IgD-negative memory B cell (primary cell): ENCODE measurements at regions not wholly inside any gene's neighbourhood (a gene's known extent, or its start where the extent isn't known, plus 50 kb on each side); places are given as distances from the start of the nearest gene placed in this dataset.
A peak's percentile ranks its signal among the peaks of the same experiment; 100 is the strongest.

Experiments
- H3K27ac Mint-ChIP-seq, 3 donors: one replicate each; pipeline ENCODE4 v1.8.0; 2020 to 2022; ENCODE audit warnings: mild to moderate bottlenecking in 3 of 3, mixed read lengths in 3 of 3, moderate library complexity in 1 of 3
- H3K27me3 Mint-ChIP-seq: one replicate; pipeline ENCODE4 v1.8.0; 2021; ENCODE audit warnings: mixed read lengths
- H3K36me3 Mint-ChIP-seq: one replicate; pipeline ENCODE4 v1.8.0; 2020; ENCODE audit warnings: mild to moderate bottlenecking, mixed read lengths
- H3K4me1 Mint-ChIP-seq, 3 donors: one replicate each; pipeline ENCODE4 v1.8.0; 2020 to 2022; ENCODE audit warnings: mixed read lengths in 3 of 3, mild to moderate bottlenecking in 1 of 3
- H3K4me3 Mint-ChIP-seq, 4 donors: one replicate each; pipeline ENCODE4 v1.8.0; 2020 to 2022; ENCODE audit warnings: mild to moderate bottlenecking in 4 of 4, mixed read lengths in 4 of 4, moderate library complexity in 3 of 4
- H3K9me3 Mint-ChIP-seq, 3 donors: one replicate each; pipeline ENCODE4 v1.8.0; 2020 to 2021; ENCODE audit warnings: mixed read lengths in 3 of 3, mild to moderate bottlenecking in 1 of 3

GRCh38 chr3:135532021-135532420 lies 433.5 kb upstream of the PPP2R3A start:
- H3K4me3 Mint-ChIP-seq, result no peak overlapping the region
- no peak overlapping the region for H3K27ac Mint-ChIP-seq
- peaks cover 0 to 3% (median 3%) of the 10 kb centered on the region in 3 donors for H3K9me3 Mint-ChIP-seq
- H3K27me3 Mint-ChIP-seq, result no peaks in the 10 kb centered on the region
- no peaks in the 10 kb centered on the region for H3K4me1 Mint-ChIP-seq
- H3K36me3 Mint-ChIP-seq, result no peaks in the 10 kb centered on the region

- no peak overlapping the region for H3K4me3 Mint-ChIP-seq
- no peaks in the 10 kb centered on the region for H3K4me1 Mint-ChIP-seq
- no peaks in the 10 kb centered on the region for H3K27me3 Mint-ChIP-seq
- no peaks in the 10 kb centered on the region for H3K36me3 Mint-ChIP-seq
- H3K9me3 Mint-ChIP-seq, result peaks cover 0 to 7% (median 6%) of the 10 kb centered on the region in 3 donors
- H3K27ac Mint-ChIP-seq, result no peak overlapping the region
These were observed 427.4 kb upstream of the PPP2R3A start for GRCh38 chr3:135538123-135538522.

- no peak overlapping the region for H3K4me3 Mint-ChIP-seq
- H3K4me1 Mint-ChIP-seq, result no peaks in the 10 kb centered on the region
- H3K27ac Mint-ChIP-seq, result peak overlapping the region in 1 of 3 donors; percentile 49
- H3K27me3 Mint-ChIP-seq, result no peaks in the 10 kb centered on the region
- no peaks in the 10 kb centered on the region for H3K36me3 Mint-ChIP-seq
- H3K9me3 Mint-ChIP-seq, result peaks cover 0 to 7% (median 6%) of the 10 kb centered on the region in 3 donors
These were observed 426.2 kb upstream of the PPP2R3A start for GRCh38 chr3:135539351-135539750.

DNA sequence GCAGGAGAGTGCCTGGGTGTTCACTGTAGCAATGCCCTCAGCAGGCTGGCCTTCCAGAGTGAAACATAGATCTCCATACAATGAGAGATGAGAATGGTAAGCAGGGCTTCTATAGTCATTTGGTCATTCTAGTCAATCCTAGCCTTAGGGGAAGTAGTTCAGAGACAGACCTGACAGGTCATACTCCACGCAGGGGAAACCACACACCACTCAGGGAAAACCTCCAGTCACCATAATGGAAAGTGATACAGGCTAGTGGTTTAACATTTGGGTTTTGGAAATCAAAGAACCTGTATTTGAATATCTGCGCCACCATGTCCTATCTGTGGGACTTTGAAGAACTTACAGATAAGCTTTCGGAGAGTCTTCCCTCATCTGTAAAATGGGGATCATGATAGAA lies 425.7 kb upstream of the PPP2R3A start:
- Mint-ChIP-seq H3K9me3 (peaks cover 0 to 7% (median 6%) of the 10 kb centered on the region in 3 donors), H3K36me3 (no peaks in the 10 kb centered on the region), H3K27ac (no peak overlapping the region), H3K4me1 (no peaks in the 10 kb centered on the region), H3K4me3 (no peak overlapping the region), H3K27me3 (no peaks in the 10 kb centered on the region)

DNA sequence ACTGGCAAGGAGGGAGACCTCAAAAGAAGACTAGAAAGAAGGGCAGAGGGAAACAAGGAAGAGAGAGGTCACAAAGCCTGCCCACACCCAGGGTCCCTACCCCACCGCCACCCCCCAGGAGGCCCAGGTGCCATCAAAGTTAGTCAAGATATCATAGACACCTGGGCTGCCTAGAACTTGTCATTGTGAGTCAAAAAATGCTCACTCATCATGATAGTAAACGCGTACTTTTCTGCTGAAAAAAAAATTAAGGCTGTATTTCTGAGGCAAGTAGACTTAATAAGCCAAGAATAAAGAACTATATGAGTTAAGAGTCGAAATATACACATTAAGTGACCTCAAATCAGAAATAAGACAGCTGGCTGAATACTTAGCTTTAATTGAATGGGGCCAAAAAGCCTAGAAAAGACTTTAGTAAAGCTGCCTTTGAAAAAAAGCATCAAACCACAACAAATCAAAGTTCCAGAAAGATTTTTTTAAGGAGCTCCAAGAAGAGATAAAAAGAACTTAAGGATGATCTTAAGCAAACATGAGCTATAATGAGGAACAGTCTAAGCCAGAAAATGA lies 415.5 kb upstream of the PPP2R3A start:
- no peaks in the 10 kb centered on the region for H3K36me3 Mint-ChIP-seq

GRCh38 chr3:135556174-135556573 lies 409.4 kb upstream of the PPP2R3A start:
- H3K27me3 Mint-ChIP-seq, result peaks cover 4% of the 10 kb centered on the region
- no peak overlapping the region for H3K4me3 Mint-ChIP-seq
- no peaks in the 10 kb centered on the region for H3K36me3 Mint-ChIP-seq
- H3K9me3 Mint-ChIP-seq, result no peaks in the 10 kb centered on the region
- H3K4me1 Mint-ChIP-seq, result no peaks in the 10 kb centered on the region
- H3K27ac Mint-ChIP-seq, result no peak overlapping the region

More for the DNA sequence above, 415.5 kb upstream of the PPP2R3A start:
- Mint-ChIP-seq H3K4me3 (no peak overlapping the region), H3K27ac (no peak overlapping the region), H3K27me3 (peaks cover 1% of the 10 kb centered on the region), H3K9me3 (no peaks in the 10 kb centered on the region), H3K4me1 (no peaks in the 10 kb centered on the region)

GRCh38 chr3:135558150-135558783 lies 407.3 kb upstream of the PPP2R3A start:
- Mint-ChIP-seq H3K27me3 (peaks cover 4% of the 10 kb centered on the region), H3K36me3 (no peaks in the 10 kb centered on the region), H3K9me3 (peaks cover 0 to 2% (median 0%) of the 10 kb centered on the region in 3 donors), H3K4me1 (no peaks in the 10 kb centered on the region), H3K4me3 (no peak overlapping the region), H3K27ac (no peak overlapping the region)

DNA sequence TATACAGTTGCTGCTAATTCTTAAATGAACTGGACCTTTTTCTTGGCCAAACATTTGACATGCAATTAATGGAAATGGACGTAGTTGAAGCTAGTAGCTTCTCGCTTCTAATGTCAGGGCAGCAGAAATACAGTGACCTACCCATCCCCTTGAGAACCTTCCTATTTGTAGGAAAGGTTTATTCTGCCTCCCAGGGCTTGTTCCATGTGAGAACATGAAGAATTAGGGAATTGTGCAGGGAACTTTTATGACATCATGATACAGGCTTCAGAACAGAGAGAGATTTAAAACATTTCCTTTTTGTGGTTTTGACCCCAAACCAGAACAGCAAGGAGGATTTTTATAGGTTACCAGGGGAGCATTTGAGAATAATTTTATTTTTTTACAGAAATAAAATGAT lies 406.6 kb upstream of the PPP2R3A start:
- H3K4me1 Mint-ChIP-seq, result no peaks in the 10 kb centered on the region
- H3K36me3 Mint-ChIP-seq, result no peaks in the 10 kb centered on the region
- H3K9me3 Mint-ChIP-seq, result peaks cover 0 to 2% (median 0%) of the 10 kb centered on the region in 3 donors
- H3K4me3 Mint-ChIP-seq, result no peak overlapping the region
- H3K27me3 Mint-ChIP-seq, result peaks cover 6% of the 10 kb centered on the region
- H3K27ac Mint-ChIP-seq, result no peak overlapping the region

DNA sequence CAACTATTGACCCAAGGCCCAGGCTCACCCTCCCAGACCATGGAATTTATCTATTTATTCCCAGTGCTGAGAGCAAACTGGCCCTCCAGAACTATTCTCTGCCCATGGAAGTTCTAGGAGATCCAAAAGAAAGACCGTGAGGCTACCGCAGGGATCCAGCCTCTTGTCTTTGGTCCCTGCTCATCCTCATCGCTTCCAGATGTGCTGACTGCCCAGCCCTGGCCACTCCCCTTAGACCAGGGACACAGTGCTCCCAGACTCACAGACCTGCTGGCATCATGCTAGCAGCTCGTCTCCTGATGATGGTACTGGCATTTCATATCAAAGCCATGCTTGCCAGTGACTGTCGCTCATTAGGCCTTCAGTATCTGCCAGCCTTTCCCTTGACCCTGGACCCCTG lies 405.7 kb upstream of the PPP2R3A start:
- H3K4me1 Mint-ChIP-seq, result no peaks in the 10 kb centered on the region
- peaks cover 0 to 2% (median 0%) of the 10 kb centered on the region in 3 donors for H3K9me3 Mint-ChIP-seq
- H3K36me3 Mint-ChIP-seq, result no peaks in the 10 kb centered on the region
- peaks cover 8% of the 10 kb centered on the region for H3K27me3 Mint-ChIP-seq
- no peak overlapping the region for H3K27ac Mint-ChIP-seq
- no peak overlapping the region for H3K4me3 Mint-ChIP-seq

DNA sequence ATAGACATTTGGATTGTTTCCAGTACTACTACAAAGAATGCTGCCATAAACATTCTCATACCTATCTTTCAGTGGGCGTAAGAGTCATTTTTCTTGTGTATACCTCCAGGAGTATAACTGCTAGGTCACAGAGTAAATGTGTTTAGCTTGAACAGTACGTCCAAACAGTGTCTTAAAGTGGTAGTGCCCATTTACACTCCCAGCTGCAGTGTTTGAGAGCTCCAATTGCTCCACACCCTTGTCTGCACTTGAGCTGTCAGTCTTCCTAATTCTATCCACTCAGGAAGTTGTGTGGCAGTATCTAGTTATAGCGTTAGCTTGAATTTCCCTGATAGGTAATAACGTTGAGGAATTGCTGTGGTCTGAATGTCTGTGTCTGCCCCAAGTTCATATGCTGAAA lies 404.7 kb upstream of the PPP2R3A start:
- H3K4me1 Mint-ChIP-seq, result no peaks in the 10 kb centered on the region
- H3K27ac Mint-ChIP-seq, result no peak overlapping the region
- H3K9me3 Mint-ChIP-seq, result peaks cover 0 to 2% (median 0%) of the 10 kb centered on the region in 3 donors
- peaks cover 8% of the 10 kb centered on the region for H3K27me3 Mint-ChIP-seq
- no peaks in the 10 kb centered on the region for H3K36me3 Mint-ChIP-seq
- H3K4me3 Mint-ChIP-seq, result no peak overlapping the region

GRCh38 chr3:135564696-135565095 lies 400.8 kb upstream of the PPP2R3A start:
- Mint-ChIP-seq H3K9me3 (peaks cover 0 to 2% (median 0%) of the 10 kb centered on the region in 3 donors), H3K36me3 (no peaks in the 10 kb centered on the region), H3K4me3 (no peak overlapping the region), H3K27ac (no peak overlapping the region), H3K4me1 (no peaks in the 10 kb centered on the region), H3K27me3 (peaks cover 4% of the 10 kb centered on the region)

DNA sequence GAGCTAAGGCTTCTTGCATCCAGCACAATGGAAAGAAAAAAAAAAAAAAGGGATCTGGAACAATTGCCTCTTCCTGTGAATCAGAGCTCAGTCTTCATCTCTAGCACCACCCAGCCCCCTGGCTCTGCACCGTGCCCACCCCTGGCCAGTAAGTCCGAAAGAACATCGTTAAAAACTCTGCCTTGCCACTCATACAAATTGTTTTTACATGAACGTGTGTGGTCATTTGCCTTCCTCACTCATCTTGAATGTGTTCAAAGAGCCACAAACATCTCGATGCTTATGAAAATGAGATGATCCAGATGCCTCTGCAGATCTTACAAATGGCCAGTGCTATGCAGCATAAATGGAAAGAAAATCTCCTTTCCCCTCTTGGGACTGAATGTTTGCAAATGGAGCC lies 400.0 kb upstream of the PPP2R3A start:
- H3K27me3 Mint-ChIP-seq, result peaks cover 4% of the 10 kb centered on the region
- no peaks in the 10 kb centered on the region for H3K36me3 Mint-ChIP-seq
- H3K27ac Mint-ChIP-seq, result no peak overlapping the region
- H3K4me3 Mint-ChIP-seq, result no peak overlapping the region
- H3K9me3 Mint-ChIP-seq, result peaks cover 0 to 2% (median 0%) of the 10 kb centered on the region in 3 donors
- no peaks in the 10 kb centered on the region for H3K4me1 Mint-ChIP-seq

DNA sequence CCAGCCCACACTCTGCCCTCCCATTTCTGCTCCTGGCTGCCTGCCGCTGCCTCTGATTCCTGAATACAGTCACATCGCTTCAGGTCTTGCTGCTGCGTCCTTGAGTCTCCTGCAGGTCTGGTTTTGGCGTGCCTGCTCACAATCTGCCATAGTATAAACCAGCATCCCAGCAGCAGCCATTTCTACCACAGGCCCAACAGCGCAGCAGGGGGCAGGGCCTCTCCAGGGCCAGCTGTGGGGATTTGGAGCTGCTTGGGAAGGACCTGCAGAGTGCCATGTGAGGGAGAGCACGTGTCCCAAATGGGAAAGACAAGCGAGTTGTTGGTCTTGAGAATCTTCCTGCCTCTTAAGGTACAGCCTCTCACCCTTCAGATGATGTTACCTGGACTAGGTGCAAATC lies 398.3 kb upstream of the PPP2R3A start:
- Mint-ChIP-seq H3K4me1 (no peaks in the 10 kb centered on the region), H3K9me3 (peaks cover 0 to 2% (median 0%) of the 10 kb centered on the region in 3 donors), H3K4me3 (no peak overlapping the region), H3K27me3 (peaks cover 4% of the 10 kb centered on the region), H3K36me3 (no peaks in the 10 kb centered on the region), H3K27ac (no peak overlapping the region)

DNA sequence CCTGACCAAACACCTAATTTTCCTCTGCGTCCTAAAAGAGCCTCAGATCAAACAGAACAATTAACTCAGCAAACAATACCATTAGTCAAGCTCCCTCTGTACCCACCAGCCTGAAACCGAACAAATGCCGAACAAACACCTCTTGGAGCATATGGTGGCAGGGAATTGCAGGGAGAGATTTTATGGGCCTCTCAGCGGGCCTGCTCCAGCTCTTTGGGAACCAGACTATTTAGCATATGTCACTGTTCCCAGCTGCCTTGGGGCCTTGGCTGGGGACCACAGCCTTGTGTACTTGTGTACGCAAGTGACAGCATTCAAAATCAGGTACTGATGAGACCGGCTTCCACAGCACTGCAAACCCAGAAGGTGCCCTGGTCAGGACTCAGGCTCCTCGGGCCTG lies 388.8 kb upstream of the PPP2R3A start:
- peaks cover 7% of the 10 kb centered on the region for H3K27me3 Mint-ChIP-seq
- H3K4me1 Mint-ChIP-seq, result no peaks in the 10 kb centered on the region
- H3K36me3 Mint-ChIP-seq, result no peaks in the 10 kb centered on the region
- H3K27ac Mint-ChIP-seq, result no peak overlapping the region
- H3K9me3 Mint-ChIP-seq, result peaks cover 0 to 4% (median 0%) of the 10 kb centered on the region in 3 donors
- H3K4me3 Mint-ChIP-seq, result no peak overlapping the region

GRCh38 chr3:135581806-135582205 lies 383.7 kb upstream of the PPP2R3A start:
- Mint-ChIP-seq H3K4me1 (no peaks in the 10 kb centered on the region), H3K4me3 (no peak overlapping the region), H3K27ac (no peak overlapping the region), H3K27me3 (peaks cover 2% of the 10 kb centered on the region), H3K9me3 (peaks cover 0 to 4% (median 0%) of the 10 kb centered on the region in 3 donors), H3K36me3 (peaks cover 1% of the 10 kb centered on the region)

- Mint-ChIP-seq H3K4me3 (no peak overlapping the region), H3K27ac (no peak overlapping the region), H3K36me3 (peaks cover 1% of the 10 kb centered on the region), H3K27me3 (peaks cover 2% of the 10 kb centered on the region), H3K9me3 (peaks cover 0 to 4% (median 0%) of the 10 kb centered on the region in 3 donors), H3K4me1 (no peaks in the 10 kb centered on the region)
These were observed 382.7 kb upstream of the PPP2R3A start for GRCh38 chr3:135582800-135583199.
